Cardiac muscle cell (in vitro differentiated cells and primary cell): ENCODE measurements at regions not wholly inside any gene's neighbourhood (a gene's known extent, or its start where the extent isn't known, plus 50 kb on each side); places are given as distances from the start of the nearest gene placed in this dataset.
A peak's percentile ranks its signal among the peaks of the same experiment; 100 is the strongest.

Experiments used
- DNase-seq, 2 donors: peaks; one replicate each; pipeline versions ENCODE4 v3.0.0 to v3.0.0-alpha.2; 2010 to 2017; ENCODE audit warnings: low read depth in 1 of 2, low spot score in 1 of 2
- H3K27ac ChIP-seq: fragments of 200-600 bp; sonication (generic); 2 replicates; pipeline ENCODE4 v1.5.1; 2016
- H3K27me3 ChIP-seq: fragments of 200-600 bp; sonication (generic); 2 replicates; pipeline ENCODE4 v1.6.0; 2016; ENCODE audit warnings: control low read depth
- H3K36me3 ChIP-seq: fragments of 200-600 bp; sonication (generic); 2 replicates; pipeline ENCODE4 v1.5.1; 2016; ENCODE audit warnings: control low read depth
- H3K4me1 ChIP-seq: fragments of 200-600 bp; sonication (generic); 2 replicates; pipeline ENCODE4 v1.8.1; 2017; ENCODE audit warnings: low read depth, mild to moderate bottlenecking, mixed run types
- H3K4me3 ChIP-seq: fragments of 200-600 bp; sonication (generic); 2 replicates; pipeline ENCODE4 v1.5.1; 2016; ENCODE audit warnings: mild to moderate bottlenecking
- H3K9me3 ChIP-seq: fragments of 200-600 bp; sonication (generic); 2 replicates; pipeline ENCODE4 v1.5.1; 2017; ENCODE audit warnings: low read depth, mild to moderate bottlenecking, control low read depth
- TF ChIP-seq, protein P1 (sequence below): IDR thresholded peaks from 2 replicates; pipeline ENCODE4 v1.5.1; 2012; ENCODE audit warnings: low read depth, mild to moderate bottlenecking, low read length

DNA sequence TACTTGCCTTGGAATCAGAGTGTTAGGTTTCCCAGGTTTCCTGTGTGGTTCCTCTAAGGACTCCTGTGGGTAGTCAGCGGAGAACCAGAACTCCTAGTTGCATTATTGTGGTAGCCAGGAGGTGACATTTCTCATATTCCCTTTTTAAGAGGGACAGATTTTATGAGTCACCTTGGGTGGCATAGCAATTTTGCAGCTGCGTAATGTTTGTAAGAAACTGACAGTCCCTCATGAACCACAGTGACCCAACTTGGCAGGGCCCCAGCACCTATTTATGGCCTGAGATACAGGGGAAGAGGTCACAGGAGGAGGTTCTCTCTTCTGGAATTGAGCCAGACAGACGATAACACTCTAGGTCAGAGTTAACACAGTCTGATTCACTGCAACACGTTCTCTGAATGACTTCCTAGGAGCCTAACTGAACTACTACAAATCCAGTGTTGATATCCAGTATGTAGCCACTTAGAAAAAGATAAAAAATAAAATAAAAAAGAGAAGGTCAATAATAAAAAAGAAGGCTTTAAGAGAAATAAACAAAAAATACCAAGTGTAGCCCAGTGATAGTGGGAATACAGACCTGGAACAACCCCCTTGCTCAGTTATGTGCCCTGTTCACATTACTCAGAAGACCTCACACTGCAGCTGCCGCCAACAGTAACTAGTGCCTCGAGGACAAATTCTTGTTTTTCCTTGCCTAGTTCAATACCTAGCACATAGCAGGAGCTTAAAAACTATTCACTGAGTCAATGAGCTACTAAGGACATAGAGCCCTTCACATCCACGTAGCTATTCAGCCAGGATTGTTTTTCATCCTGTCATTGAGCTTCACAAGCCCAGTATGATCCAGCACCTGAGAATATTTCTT lies 50.7 kb upstream of the VLDLR start:
- Histone ChIP-seq H3K27me3 (no peaks in the 10 kb centered on the region), H3K27ac (peak overlapping the region; percentile 78), H3K36me3 (no peaks in the 10 kb centered on the region), H3K4me1 (peaks cover 24% of the 10 kb centered on the region), H3K4me3 (no peak overlapping the region), H3K9me3 (no peaks in the 10 kb centered on the region)
- TF ChIP-seq, protein P1, sequence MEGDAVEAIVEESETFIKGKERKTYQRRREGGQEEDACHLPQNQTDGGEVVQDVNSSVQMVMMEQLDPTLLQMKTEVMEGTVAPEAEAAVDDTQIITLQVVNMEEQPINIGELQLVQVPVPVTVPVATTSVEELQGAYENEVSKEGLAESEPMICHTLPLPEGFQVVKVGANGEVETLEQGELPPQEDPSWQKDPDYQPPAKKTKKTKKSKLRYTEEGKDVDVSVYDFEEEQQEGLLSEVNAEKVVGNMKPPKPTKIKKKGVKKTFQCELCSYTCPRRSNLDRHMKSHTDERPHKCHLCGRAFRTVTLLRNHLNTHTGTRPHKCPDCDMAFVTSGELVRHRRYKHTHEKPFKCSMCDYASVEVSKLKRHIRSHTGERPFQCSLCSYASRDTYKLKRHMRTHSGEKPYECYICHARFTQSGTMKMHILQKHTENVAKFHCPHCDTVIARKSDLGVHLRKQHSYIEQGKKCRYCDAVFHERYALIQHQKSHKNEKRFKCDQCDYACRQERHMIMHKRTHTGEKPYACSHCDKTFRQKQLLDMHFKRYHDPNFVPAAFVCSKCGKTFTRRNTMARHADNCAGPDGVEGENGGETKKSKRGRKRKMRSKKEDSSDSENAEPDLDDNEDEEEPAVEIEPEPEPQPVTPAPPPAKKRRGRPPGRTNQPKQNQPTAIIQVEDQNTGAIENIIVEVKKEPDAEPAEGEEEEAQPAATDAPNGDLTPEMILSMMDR = no peak
- DNase-seq = peak; percentile 93 to 95
